ENCODE measurements at regions not wholly inside any gene's neighbourhood (a gene's known extent, or its start where the extent isn't known, plus 50 kb on each side); places are given as distances from the start of the nearest gene placed in this dataset.
"Not testable (repeated sequence)": the region's sequence is repeated elsewhere in the genome, so short reads cannot be mapped to it uniquely, and the experiment has no call there.

DNA sequence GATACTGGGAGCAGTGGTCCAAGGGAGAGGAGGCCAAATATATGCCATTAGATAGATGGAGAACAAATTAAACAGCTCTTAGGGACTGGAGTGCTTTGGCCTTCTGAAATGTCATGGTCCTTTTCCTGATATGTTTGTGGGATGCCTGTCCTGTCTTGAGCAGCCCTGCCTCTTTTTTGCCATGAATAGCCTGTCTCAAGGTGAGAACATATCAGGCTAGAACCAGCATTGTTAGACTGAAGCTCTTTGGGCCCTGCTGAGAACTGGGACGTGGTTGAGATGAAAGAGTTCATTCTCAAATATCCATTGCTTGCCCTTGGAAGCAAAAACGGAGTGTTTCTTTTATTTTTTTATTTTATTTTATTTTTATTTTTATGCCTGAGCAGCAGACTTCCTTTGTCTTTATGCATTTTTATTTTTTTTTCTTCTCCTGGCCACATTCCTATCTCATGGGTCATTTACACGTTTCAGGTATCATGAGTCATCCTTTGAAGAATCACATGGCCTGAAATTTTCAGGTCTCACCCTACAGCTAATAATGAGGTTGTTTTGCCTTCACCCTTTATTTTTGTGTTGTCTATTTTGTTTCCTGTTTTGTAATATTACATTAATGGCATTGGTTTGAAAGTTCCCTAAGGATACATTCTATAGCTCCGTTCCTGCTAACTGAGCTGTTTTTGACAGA is 371.4 kb downstream of the PSAT1 start:
- DNase-seq (ENCODE audit: low read depth, low spot score) = no peak

GRCh38 chr9:78669591-78669990 is 372.7 kb downstream of the PSAT1 start:
- no peak for DNase-seq (ENCODE audit: low read depth, low spot score)

GRCh38 chr9:78671785-78672184 is 374.9 kb downstream of the PSAT1 start:
- no peak for DNase-seq (ENCODE audit: low read depth, low spot score)

- no peak for DNase-seq (ENCODE audit: low read depth, low spot score)
Observed at GRCh38 chr9:78674874-78675273, 377.9 kb downstream of the PSAT1 start.

DNA sequence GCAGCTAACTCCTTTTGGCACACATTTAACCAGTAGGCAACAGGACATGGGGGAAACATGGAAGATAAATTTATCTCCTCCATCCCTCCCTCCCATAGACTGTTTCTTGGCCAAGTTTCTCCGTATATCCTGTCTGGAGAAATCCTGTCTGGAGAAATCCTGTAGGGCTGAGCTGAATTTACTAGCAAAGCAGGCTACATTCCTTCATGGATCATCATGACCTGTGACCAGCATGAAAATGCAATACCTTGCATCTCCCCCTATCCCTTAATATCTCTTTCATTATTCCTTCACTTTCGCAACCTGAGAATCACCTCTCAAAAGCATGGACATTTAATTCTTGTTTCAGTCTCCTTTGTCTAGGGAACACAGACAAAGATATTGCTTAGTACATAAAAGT is 379.1 kb downstream of the PSAT1 start:
- DNase-seq (ENCODE audit: low read depth, low spot score) = no peak

DNA sequence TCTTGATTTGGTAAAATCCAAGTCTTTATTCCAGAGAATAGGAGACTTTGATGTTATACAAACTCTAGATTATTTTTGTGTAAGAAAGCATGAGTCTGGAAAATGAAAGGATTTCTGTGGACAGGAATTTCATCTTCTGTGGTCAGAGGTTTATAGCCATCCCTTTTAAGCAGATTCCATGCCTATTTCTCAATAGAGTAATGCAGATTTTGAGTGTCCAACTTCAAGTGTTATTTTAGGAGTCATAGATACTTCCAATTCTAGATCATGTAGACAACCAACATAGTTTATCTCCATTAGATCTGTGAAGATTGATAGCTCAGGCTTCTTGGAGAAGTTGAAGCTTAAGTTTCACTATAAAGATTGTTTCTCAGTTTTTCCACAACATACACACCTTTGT is 379.7 kb downstream of the PSAT1 start:
- DNase-seq (ENCODE audit: low read depth, low spot score) = no peak

DNA sequence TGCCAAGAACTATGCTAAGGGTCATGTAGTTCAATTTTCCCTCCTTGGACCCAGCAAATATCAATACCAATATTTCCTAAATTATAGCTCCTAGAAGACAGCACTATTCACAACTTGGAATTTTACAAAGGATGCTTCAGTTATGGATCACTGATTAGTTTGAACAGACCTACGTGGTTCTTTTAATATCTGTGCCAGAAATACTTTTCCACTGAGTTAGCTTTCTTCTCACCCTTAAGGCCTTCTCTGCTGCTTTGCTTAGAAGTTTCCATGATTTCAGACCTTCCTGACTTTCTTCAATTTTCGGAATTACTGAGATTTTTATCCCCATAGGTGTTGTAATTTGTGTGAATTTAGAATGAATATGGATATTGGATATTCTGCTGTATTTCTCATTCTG is 380.4 kb downstream of the PSAT1 start:
- no peak for DNase-seq (ENCODE audit: low read depth, low spot score)

- DNase-seq (ENCODE audit: low read depth, low spot score) = no peak
Observed at GRCh38 chr9:78678877-78679276, 382.0 kb downstream of the PSAT1 start.

DNA sequence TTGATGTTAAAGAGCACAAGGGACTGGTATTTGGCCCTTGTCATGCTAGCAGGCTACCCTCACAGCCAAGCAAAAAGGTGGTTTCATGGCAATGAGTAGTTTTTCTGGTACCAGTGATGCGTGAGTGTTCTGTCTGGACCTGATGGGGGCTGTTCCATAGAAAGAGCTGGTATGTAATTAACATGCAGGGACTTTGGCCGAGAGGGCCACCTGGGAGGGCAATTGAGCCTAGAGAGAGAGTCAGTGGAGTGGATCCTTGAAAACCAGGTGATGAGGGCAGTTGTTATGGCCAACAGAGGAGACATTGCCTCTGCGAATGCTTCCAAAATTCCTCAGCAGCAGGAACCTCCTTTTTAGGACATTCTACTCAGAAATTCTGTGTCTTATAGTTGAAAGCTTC is 383.3 kb downstream of the PSAT1 start:
- no peak for DNase-seq (ENCODE audit: low read depth, low spot score)

- no peak for DNase-seq (ENCODE audit: low read depth, low spot score)
Observed at GRCh38 chr9:78682216-78682615, 385.3 kb downstream of the PSAT1 start.

GRCh38 chr9:78685471-78685870 is 388.5 kb downstream of the PSAT1 start:
- no peak for DNase-seq (ENCODE audit: low read depth, low spot score)

DNA sequence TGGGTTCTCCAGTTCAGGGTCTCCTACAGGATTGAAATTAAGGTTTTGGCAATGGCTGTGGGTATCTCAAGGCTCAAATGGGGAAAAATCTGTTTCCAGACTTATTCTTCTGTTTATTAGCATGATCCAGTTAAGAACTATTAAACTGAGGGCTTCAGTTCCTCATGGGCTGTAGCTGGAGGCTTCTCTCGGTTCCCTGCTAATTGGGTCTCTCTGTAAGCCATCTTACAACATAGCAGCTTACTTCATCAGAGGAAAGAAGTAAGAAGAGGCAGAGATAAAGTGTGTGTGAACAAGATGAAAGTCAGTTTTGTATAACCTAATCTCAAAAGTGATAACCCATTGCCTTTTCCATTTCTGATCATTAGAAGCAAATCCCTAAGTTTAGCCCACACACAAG is 391.9 kb downstream of the PSAT1 start:
- no peak for DNase-seq (ENCODE audit: low read depth, low spot score)

DNA sequence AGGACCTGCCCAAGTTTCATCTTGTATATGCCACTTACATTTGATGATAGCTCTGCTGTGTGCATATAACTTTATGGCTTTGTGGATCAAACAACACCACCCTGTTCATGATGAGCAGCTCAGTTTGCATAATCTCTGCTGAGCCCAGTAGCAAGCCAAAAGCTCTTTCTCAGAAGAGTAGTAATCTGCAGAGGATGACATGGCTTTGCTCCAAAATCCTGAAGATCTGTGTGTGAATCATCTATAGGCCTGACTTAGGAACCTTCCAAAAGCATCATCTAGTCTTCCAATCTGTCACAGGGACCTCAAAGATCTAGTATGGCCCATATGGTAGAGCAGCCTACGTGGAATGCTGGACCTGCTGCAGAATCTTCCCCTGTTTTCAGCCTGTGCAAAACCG is 394.6 kb downstream of the PSAT1 start:
- no peak for DNase-seq (ENCODE audit: low read depth, low spot score)

DNA sequence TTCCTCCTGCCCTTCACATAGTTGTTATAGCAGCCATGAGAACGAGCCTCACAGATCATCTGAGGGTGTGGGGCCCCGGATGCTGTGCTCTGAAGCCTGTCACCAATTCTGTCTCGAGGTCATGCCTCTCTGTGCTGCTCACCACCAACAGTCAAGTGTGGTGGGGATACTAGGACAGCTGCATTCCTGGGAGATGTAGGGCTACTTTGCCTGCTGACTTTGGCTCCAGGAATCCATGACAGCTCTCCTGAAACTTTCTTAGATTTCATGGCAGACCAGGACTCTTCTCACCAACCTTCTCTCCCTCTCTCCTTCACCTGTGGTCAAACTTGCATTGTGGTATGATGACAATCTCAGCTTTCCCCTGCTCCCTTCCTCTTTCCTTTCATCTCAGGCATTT is 395.9 kb downstream of the PSAT1 start:
- DNase-seq (ENCODE audit: low read depth, low spot score) = no peak

DNA sequence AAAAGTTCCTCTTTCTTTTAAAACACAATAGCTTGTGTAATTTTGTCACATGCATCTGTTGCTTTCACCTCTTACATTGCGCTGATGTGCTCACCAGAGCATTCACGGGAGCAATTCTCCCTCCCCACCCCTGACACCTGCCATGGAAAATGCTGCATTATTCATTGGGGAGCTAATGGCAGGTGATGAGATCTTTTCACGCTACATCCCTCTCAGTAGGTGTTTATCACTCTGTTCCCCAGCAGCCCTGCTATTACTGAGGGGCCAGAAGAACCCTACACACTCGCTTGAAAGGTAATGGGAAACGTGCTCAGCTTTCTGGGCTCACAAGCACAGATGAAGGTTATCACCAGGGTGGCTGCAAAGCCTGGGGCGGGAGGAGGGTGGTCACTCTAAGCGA is 398.0 kb downstream of the PSAT1 start:
- DNase-seq (ENCODE audit: low read depth, low spot score) = no peak

- no peak for DNase-seq (ENCODE audit: low read depth, low spot score)
Observed at GRCh38 chr9:78695519-78695918, 398.6 kb downstream of the PSAT1 start.

DNA sequence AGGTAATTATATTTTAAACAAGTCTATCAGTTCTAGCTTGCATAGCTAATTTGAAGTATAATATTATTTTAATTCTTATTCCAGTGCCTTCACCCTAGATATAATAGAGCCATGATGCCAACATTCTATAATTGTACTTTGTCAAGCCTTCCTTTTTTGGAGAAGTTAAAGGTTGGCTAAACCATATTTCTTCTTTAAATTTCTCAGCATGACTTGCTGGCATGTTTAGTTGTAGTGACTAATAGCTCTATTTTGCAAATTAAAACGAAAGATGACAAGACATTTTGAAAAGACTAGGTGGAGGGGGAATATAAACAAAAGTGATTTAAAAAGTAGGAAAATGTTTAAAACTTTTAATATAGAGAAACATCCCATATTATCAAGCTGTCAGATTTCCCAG is 400.7 kb downstream of the PSAT1 start:
- DNase-seq (ENCODE audit: low read depth, low spot score) = no peak

DNA sequence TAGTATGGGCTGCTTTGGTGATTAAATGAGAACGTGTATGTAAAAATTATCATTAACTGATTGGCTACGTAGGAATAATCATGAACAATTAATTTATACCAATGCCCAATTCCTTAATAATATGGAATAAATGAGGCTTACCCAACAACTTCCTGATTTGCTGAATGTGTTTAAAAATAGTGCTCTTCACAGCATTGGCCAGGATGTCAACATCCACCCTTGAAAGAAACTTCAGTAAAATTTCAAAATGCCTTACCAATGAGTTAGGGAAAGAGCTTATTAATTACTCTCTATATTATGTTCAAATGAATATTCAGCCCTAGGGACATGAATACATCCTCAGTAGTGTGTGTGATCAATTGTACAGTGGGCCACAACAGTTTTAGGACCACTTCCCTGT is 401.4 kb downstream of the PSAT1 start:
- no peak for DNase-seq (ENCODE audit: low read depth, low spot score)

- DNase-seq (ENCODE audit: low read depth, low spot score) = not testable (repeated sequence)
Observed at GRCh38 chr9:78699217-78699616, 402.3 kb downstream of the PSAT1 start.

- DNase-seq (ENCODE audit: low read depth, low spot score) = not testable (repeated sequence)
Observed at GRCh38 chr9:78704153-78704552, 407.2 kb downstream of the PSAT1 start.

DNA sequence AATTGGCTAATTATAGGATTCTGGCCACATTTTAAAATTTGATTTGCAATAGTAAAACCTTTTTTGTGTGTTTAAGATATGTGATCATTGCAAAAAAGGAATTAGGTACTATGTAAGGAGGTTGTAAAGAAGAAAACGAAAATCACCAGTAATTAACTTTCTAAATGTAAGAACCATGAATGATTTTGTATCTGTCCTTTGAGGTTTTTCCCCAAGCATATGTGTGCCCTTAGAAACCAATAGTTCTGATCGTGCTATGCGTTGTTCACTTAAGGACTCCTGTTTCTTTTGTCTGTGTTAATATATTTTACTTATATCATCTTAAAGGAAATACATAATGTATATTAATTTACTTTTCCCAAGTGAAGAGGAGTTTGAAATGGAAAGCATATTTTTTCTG is 410.2 kb downstream of the PSAT1 start:
- DNase-seq (ENCODE audit: low read depth, low spot score) = no peak

DNA sequence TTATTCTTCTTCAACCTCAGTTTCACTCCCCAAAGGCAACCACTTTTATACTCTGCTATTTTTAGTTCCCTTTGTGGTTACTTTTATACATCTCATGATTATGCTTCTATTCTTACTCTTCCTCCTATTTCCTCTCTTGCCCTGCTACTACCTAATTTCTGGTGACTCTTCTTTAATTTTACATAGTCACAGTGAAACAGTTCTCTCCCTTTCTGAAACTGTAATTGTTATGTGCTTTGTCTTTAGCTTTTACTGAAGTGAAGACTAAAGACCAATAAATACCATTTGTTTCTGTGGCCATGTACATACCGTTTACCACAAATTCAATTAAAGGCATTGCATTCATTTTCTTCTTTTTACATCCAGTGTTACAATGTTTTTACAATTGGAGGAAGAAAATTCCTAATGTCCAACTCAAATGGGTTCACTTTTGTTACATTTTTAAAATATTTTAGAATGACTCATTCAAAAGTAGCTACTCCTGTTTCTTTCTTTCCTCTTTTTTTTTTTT is 410.6 kb downstream of the PSAT1 start:
- DNase-seq (ENCODE audit: low read depth, low spot score) = no peak

DNA sequence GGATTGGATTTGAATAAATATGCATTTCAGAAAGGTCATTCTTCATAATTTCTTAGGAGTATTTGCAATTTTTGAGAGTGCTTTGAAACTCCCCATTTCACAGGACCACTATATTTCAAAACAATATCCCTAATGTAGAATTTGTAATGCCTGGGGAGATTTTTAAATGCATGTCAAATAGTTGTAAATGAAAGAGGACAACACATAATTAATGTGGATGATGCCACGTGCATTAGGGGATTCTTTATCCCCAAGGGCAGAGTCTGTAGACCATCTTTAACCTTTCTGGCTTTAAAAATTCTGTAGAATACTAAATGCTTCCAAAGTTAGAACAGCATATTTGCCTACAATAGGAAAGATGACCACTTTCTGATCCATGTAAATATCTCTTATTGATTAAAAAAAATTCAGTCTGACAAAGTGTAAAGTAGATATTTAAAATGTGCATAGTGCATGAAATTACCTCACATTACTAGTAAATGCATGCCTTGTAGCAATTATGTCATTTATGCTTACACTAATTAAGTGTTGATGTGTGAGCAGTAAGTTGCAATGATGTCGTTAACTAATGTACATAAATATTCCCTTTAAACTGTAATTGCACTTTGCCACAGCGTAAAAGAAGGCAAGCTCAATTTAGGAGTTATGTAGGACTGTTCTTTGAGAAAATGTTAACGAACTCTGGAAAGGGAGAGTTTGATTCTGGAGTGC is 416.1 kb downstream of the PSAT1 start:
- no peak for DNase-seq (ENCODE audit: low read depth, low spot score)
